B cell (primary cell): ENCODE measurements at regions not wholly inside any gene's neighbourhood (a gene's known extent, or its start where the extent isn't known, plus 50 kb on each side); places are given as distances from the start of the nearest gene placed in this dataset.

Experiments used
- ATAC-seq: fragments of 200-7000 bp; cut with Tn5 transposase; one replicate; pipeline ENCODE4 v1.10.0; 2021; ENCODE audit warnings: low read depth, mild to moderate bottlenecking, moderate number of reproducible peaks, moderate library complexity
- CTCF ChIA-PET: fragments of 350-600 bp; sonication (Branson Sonifier 250); formaldehyde crosslinking; loops from one replicate; lab custom pipeline; 2021; ENCODE audit warnings: antibody characterized with exemption, inconsistent platforms; lab: Charles Lee
- POLR2A ChIA-PET: fragments of 350-600 bp; sonication (Branson Sonifier 250); formaldehyde crosslinking; loops from one replicate; lab custom pipeline; 2021; ENCODE audit warnings: antibody characterized with exemption; lab: Charles Lee
- DNase-seq: peaks from one replicate; pipeline ENCODE4 v3.0.0; 2013
- H2AFZ ChIP-seq: 2 replicates; pipeline ENCODE4 v1.6.1; 2012; ENCODE audit warnings: mild to moderate bottlenecking, low read depth, low read length; ENCODE audit not compliant: insufficient read depth, poor library complexity, severe bottlenecking
- H3K27ac ChIP-seq, 2 donors: 1 replicate in 1 of 2; 2 replicates in 1 of 2; pipeline ENCODE4 v1.5.1; 2012 to 2013; ENCODE audit warnings: low read length in 2 of 2, mild to moderate bottlenecking in 2 of 2, moderate library complexity in 1 of 2
- H3K27me3 ChIP-seq, 4 experiments: fragments of 200-600 bp in 1 of 4; sonication (generic) in 1 of 4; replicated peaks in 1 of 4; 1 replicate in 2 of 4; 2 replicates in 2 of 4; pipeline versions ENCODE4 v1.6.1 to v1.7.0; 2013 to 2016; ENCODE audit warnings: low read length in 3 of 4, mild to moderate bottlenecking in 2 of 4, mixed read lengths in 1 of 4, moderate library complexity in 1 of 4; ENCODE audit not compliant: insufficient read depth in 4 of 4, control insufficient read depth in 3 of 4; ENCODE audit errors: control extremely low read depth in 1 of 4
- H3K36me3 ChIP-seq, 2 experiments: replicated peaks in 1 of 2; 1 replicate in 1 of 2; 2 replicates in 1 of 2; pipeline versions ENCODE4 v1.6.1 to v1.7.1; 2013; ENCODE audit warnings: low read length in 1 of 2; ENCODE audit not compliant: insufficient read depth in 2 of 2, control insufficient read depth in 1 of 2; ENCODE audit errors: control extremely low read depth in 1 of 2, extremely low read depth in 1 of 2
- H3K4me1 ChIP-seq, 2 donors: fragments of 200-600 bp in 1 of 2; sonication (generic) in 1 of 2; 1 replicate in 1 of 2; 2 replicates in 1 of 2; pipeline versions ENCODE4 v1.5.1 to v1.6.1; 2013 to 2017; ENCODE audit warnings: low read length in 2 of 2; ENCODE audit not compliant: control insufficient read depth in 2 of 2, insufficient read depth in 2 of 2
- H3K4me2 ChIP-seq: replicated peaks from 2 replicates; pipeline ENCODE3; 2012; ENCODE audit warnings: mild to moderate bottlenecking, low read depth, low read length; ENCODE audit not compliant: poor library complexity, severe bottlenecking
- H3K4me3 ChIP-seq, 5 experiments: fragments of 200-600 bp in 1 of 5; sonication (generic) in 1 of 5; 1 replicate in 3 of 5; 2 replicates in 2 of 5; pipeline versions ENCODE4 v1.5.1 to v1.7.0; 2011 to 2016; ENCODE audit warnings: low read length in 4 of 5, mild to moderate bottlenecking in 4 of 5, low read depth in 2 of 5, control low read depth in 1 of 5, moderate library complexity in 1 of 5; ENCODE audit not compliant: insufficient read depth in 1 of 5; ENCODE audit errors: control extremely low read depth in 1 of 5, extremely low read depth in 1 of 5
- H3K79me2 ChIP-seq: fragments of 200-600 bp; sonication (generic); one replicate; pipeline ENCODE4 v1.6.0; 2016; ENCODE audit warnings: low read length; ENCODE audit not compliant: control insufficient read depth, insufficient read depth
- H3K9ac ChIP-seq: fragments of 200-600 bp; sonication (generic); 2 replicates; pipeline ENCODE4 v1.6.1; 2017; ENCODE audit warnings: mild to moderate bottlenecking, low read length, moderate library complexity
- H3K9me3 ChIP-seq, 3 donors: one replicate each; pipeline versions ENCODE4 v1.6.1 to v1.7.1; 2013; ENCODE audit warnings: low read length in 2 of 3; ENCODE audit not compliant: control insufficient read depth in 2 of 3, insufficient read depth in 1 of 3; ENCODE audit errors: control extremely low read depth in 1 of 3
- H4K20me1 ChIP-seq: 2 replicates; pipeline ENCODE4 v1.6.0; 2012; ENCODE audit warnings: mild to moderate bottlenecking, low read length; ENCODE audit not compliant: insufficient read depth, control insufficient read depth, poor library complexity, severe bottlenecking
- H3K27ac Mint-ChIP-seq: one replicate; pipeline ENCODE4 v1.8.0; 2021; ENCODE audit warnings: mixed read lengths
- H3K27me3 Mint-ChIP-seq: one replicate; pipeline ENCODE4 v1.8.0; 2021; ENCODE audit warnings: mixed read lengths
- H3K4me1 Mint-ChIP-seq: one replicate; pipeline ENCODE4 v1.8.0; 2021; ENCODE audit warnings: mixed read lengths
- H3K4me3 Mint-ChIP-seq: one replicate; pipeline ENCODE4 v1.8.0; 2021; ENCODE audit warnings: mixed read lengths
- H3K9me3 Mint-ChIP-seq: one replicate; pipeline ENCODE4 v1.8.0; 2022; ENCODE audit warnings: mixed read lengths; ENCODE audit not compliant: insufficient read depth
- CTCF ChIP-seq: fragments of 200-600 bp; IDR thresholded peaks from one replicate; pipeline ENCODE4 v1.8.0; 2022; ENCODE audit warnings: antibody characterized with exemption, mild to moderate bottlenecking
- EZH2 ChIP-seq: IDR thresholded peaks from 2 replicates; pipeline ENCODE4 v1.6.1; 2012; ENCODE audit warnings: borderline replicate concordance, low read depth, mild to moderate bottlenecking, moderate library complexity, low read length; ENCODE audit not compliant: insufficient read depth, poor library complexity, severe bottlenecking
- WGBS: methylation state at CpG from one replicate; pipeline ENCODE4 v1.1.5; 2013; ENCODE audit warnings: missing lambda C conversion rate; ENCODE audit not compliant: insufficient coverage; 5-methylcytosine and 5-hydroxymethylcytosine counted together
- intact Hi-C: fragments of 100-400 bp; cut with micrococcal nuclease; formaldehyde crosslinking; loops from one replicate; pipeline ENCODE4 v1.10.0; 2022

DNA sequence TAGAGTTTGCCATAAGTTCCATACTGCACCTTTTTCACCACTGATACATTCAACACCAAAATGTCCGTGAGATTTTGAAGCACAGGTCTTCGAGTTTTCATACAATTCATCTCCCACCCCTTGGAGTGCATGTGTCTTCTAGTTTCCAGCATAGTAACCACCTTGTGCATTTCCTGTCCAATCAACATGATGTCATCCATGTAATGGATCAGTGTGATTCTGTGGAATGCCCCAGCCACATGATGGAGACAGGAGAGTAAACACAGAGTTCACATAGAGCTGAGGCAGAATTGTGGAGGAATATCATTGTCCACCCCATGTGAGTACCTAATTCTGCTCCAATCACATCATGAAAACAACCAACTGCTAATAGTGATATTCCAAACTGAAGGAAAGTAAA, 441.5 kb upstream of the CDH6 start:
- no peak overlapping the region for H3K4me3 Mint-ChIP-seq
- H3K27ac ChIP-seq = no peak overlapping the region
- H3K79me2 ChIP-seq = no peaks in the 10 kb centered on the region
- no peaks in the 10 kb centered on the region for H3K36me3 ChIP-seq
- DNase-seq = no peak
- CTCF ChIA-PET = no interaction called here
- H4K20me1 ChIP-seq = no peaks in the 10 kb centered on the region
- no peak overlapping the region for H3K27ac Mint-ChIP-seq
- H3K4me3 ChIP-seq = no peak overlapping the region
- peaks cover 13% of the 10 kb centered on the region for H3K9me3 Mint-ChIP-seq
- no peak for ATAC-seq
- H3K27me3 Mint-ChIP-seq = no peaks in the 10 kb centered on the region
- no peaks in the 10 kb centered on the region for H3K4me1 Mint-ChIP-seq
- H2AFZ ChIP-seq = no peak overlapping the region
- no peaks in the 10 kb centered on the region for H3K27me3 ChIP-seq
- H3K9me3 ChIP-seq = peaks cover 0 to 6% (median 0%) of the 10 kb centered on the region in 3 donors
- POLR2A ChIA-PET = no interaction called here
- no peak overlapping the region for H3K9ac ChIP-seq
- H3K4me2 ChIP-seq = no peak overlapping the region
- 67% methylated on average over 1 of the region's 2 CpGs for WGBS
- TF ChIP-seq CTCF (no peak), EZH2 (no peak)
- intact Hi-C loops = no loop called here
- H3K4me1 ChIP-seq = no peaks in the 10 kb centered on the region

GRCh38 chr5:30749971-30750370, 443.5 kb upstream of the CDH6 start:
- Histone ChIP-seq H3K9ac (no peak overlapping the region), H2AFZ (no peak overlapping the region), H3K27ac (no peak overlapping the region), H3K4me3 (no peak overlapping the region), H3K4me2 (no peak overlapping the region), H3K9me3 (peaks cover 0 to 6% (median 0%) of the 10 kb centered on the region in 3 donors), H3K4me1 (no peaks in the 10 kb centered on the region), H3K36me3 (no peaks in the 10 kb centered on the region), H3K79me2 (no peaks in the 10 kb centered on the region), H3K27me3 (no peaks in the 10 kb centered on the region), H4K20me1 (no peaks in the 10 kb centered on the region)
- intact Hi-C loops = no loop called here
- Mint-ChIP-seq H3K9me3 (peaks cover 7% of the 10 kb centered on the region), H3K4me3 (no peak overlapping the region), H3K27me3 (no peaks in the 10 kb centered on the region), H3K27ac (no peak overlapping the region), H3K4me1 (no peaks in the 10 kb centered on the region)
- TF ChIP-seq CTCF (no peak), EZH2 (no peak)
- DNase-seq (no peak), ATAC-seq (no peak)
- ChIA-PET CTCF (no interaction called here), POLR2A (no interaction called here)
- no CpG with 5 or more reads among the region's 2 CpGs for WGBS
